ENCODE measurements at regions not wholly inside any gene's neighbourhood (a gene's known extent, or its start where the extent isn't known, plus 50 kb on each side); places are given as distances from the start of the nearest gene placed in this dataset.

DNA sequence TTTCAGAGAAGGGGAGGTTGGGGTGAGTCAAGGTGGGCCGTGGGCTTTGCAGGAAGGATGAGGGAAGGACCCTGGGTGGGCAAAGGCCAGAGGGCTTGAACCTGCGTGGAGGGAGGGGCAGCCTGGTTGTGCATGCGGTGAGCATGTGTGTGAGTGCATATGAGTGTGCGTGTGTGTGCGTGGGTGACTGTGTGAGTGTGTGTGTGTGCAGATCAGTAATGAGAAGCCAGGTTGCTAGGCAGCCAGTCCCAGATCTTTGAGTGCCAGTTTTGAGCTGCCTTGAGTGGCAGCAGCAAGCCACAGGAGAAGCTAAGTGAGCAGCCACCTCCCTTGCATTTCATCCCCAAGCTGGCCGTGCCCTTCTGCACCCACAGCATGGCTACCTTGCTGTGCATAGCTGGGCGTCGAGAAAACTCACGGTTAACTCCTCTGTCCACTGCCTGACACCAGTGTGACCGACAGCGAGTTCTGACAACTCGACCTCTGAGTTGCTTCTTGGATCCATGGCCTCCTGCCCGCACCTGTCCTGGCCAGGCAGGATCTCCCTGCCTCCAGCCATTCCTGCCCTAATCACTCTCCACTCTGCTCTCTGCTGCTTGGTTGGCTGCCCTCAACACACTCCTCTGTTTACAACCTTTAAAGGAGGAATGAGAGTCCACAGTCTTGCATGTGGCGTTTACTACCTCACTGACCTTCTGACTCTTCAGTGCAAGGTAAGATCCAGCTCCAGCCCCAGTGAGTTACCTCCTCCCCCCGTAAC lies 775.4 kb downstream of the TYW1 start:
- DNase-seq: no peak

DNA sequence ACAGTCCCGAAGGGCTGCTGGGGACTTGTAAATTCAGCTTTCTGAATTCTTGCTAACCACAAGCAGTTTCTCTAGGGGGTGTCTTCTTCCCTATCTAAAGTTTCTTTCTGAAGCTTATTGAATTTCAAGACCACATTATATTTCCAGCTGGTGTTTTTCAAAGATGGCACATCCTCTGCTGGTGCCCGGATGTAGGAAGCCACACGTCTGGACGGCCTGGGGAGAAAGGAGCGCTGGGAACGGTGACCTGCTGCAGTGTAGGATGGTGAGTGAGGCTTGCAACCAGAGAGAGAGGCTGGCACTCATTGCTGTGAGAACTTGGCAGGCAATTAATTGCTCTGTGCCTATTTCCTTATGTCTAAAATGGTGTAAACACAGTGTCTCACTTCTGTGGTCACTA lies 776.4 kb downstream of the TYW1 start:
- DNase-seq: no peak

GRCh38 chr7:67777119-67777518 lies 780.5 kb downstream of the TYW1 start:
- no peak for DNase-seq

DNA sequence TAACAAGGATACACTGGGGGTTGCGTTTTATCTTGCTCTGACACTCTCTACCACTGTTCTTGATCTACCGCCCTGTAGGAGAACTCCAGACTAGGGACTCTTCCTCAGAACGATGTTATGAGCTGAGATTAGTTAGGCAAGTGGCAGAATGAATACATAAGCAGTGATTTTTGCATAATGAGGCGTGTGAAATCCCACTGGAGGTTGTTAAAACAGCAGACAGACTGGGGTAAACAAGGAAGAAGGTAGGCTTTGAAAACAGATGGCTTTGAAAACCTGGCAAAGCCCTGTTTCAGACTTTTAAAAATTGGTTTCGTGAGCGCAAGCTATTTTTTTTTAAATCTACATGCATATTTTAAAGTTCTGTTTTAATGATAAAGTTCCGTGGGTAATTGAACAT lies 785.2 kb downstream of the TYW1 start:
- no peak for DNase-seq

GRCh38 chr7:67786021-67786420 lies 789.4 kb downstream of the TYW1 start:
- DNase-seq: no peak

GRCh38 chr7:67788669-67789068 lies 792.0 kb downstream of the TYW1 start:
- DNase-seq: no peak

- DNase-seq: no peak
Observed at GRCh38 chr7:67791918-67792317, 795.3 kb downstream of the TYW1 start.

DNA sequence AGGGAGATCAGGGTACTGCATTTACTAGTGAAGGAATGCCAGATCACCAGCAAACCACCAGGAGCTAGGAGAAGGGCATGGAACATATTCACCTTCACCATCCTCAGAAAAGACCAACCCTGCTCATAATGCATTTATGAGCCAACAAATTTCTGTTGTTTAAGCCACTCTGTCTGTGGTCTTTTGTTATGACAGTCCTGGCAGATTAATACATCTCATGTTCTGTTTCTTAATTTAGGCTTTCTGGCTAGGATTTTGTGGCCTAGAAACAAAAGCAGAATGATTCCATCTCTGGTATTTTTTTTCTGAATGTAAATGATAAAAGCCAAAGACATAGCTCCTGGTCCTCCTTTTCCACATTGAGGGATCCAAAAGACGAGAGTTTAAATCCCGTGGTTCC lies 797.9 kb downstream of the TYW1 start:
- no peak for DNase-seq

DNA sequence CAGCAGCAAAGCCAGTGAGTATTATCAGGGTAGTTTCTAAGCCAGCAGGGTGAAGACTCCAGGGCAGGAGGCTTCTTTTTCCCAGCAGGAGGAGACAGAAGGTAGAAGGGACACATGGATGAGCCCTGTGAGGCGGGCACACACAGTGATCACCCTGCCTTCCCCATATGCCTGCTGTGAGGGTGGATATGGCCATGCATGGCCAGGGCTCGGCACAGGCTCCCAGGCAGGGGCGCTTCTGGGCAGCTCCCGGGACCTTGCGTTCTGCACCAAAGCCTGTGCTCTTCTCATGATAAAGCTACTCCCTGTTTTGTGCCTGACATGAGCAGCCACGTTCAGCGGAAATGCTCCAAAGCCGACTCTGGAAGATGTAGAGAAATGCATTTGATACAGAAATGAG lies 807.2 kb downstream of the TYW1 start:
- DNase-seq: no peak

DNA sequence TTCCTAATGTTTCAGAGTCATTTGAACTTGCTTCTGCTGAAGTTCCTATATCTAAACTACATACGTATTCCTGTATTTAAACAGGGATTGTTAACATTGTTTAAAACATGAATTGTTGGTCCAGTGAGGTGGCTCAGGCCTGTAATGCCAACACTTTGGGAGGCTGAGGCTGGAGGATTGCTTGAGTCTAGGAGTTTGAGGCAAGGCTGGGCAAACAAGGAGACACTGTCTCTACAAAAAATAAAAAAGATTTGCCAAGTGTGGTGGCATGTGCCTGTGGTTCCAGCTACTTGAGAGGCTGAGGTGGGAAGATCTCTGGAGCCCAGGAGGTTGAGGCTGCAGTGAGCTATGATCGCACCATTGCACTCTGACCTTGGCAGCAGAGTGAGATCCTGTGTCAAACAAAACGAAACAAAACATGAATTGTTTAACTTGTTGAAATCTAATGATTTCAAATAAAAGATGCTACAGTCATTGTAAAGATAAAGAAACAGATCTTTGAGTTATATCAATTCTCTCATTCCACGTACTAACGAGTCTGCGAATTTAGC lies 809.4 kb downstream of the TYW1 start:
- no peak for DNase-seq

DNA sequence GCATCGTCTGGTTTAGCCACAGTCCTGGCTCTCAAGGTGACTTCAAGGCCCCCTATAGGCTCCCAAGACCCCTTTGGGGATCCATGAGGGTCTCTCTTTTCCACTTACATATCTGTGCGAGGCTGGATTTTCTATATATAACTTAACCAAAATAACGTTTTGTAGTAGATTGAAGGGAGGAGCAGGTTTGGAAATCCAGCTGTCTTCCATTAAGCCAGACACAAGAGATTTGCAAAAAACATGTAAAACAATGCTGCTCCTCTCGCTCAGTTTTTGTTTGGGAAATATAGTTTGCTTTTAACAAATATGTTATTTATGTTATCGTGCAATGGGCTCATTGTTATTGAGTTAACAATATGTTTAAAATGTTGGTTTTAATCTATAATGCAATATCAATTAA lies 811.2 kb downstream of the TYW1 start:
- no peak for DNase-seq

- no peak for DNase-seq
Observed at GRCh38 chr7:67809586-67809985, 813.0 kb downstream of the TYW1 start.

- DNase-seq: no peak
Observed at GRCh38 chr7:67813621-67814292, 817.1 kb downstream of the TYW1 start.

DNA sequence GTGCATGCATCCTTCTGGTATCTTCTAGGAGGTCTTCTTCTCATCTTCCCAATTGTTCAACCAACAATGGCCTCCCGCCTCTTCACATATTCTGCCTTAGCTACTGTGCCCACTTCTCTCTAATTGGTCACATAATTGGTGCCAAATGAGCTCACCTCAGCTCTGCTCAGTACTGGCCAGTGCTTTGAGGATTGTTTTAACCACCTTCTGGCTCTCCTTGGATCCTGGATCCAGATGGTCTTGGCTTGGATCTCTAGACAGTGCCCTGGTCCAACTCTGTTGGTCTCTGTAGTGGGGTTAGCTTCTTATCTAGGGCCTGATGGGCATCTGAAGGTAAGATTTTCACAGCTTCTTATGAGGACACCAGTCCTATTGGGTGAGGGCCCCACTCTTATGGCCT lies 820.8 kb downstream of the TYW1 start:
- DNase-seq: no peak

- DNase-seq: no peak
Observed at GRCh38 chr7:67821116-67821515, 824.5 kb downstream of the TYW1 start.

- DNase-seq: no peak
Observed at GRCh38 chr7:67823345-67823744, 826.7 kb downstream of the TYW1 start.

GRCh38 chr7:67825356-67825755 lies 828.7 kb downstream of the TYW1 start:
- no peak for DNase-seq

DNA sequence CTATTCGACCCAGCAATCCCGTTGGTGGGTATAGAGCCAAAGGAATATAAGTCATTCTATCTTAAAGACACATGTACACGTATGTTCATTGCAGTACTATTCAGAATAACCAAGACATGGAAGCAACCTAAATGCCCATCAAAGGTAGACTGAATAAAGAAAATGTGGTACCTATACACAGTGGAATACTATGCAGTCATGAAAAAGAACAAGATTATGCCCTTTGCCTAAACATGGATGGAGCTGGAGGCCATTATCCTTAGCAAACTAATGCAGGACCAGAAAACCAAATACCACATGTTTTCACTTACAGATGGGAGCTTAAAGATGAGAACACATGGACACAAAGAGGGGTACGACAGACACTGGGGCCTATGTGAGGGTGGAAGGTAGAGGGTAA lies 845.3 kb downstream of the TYW1 start:
- DNase-seq: no peak

GRCh38 chr7:67842571-67842970 lies 845.9 kb downstream of the TYW1 start:
- DNase-seq: no peak

DNA sequence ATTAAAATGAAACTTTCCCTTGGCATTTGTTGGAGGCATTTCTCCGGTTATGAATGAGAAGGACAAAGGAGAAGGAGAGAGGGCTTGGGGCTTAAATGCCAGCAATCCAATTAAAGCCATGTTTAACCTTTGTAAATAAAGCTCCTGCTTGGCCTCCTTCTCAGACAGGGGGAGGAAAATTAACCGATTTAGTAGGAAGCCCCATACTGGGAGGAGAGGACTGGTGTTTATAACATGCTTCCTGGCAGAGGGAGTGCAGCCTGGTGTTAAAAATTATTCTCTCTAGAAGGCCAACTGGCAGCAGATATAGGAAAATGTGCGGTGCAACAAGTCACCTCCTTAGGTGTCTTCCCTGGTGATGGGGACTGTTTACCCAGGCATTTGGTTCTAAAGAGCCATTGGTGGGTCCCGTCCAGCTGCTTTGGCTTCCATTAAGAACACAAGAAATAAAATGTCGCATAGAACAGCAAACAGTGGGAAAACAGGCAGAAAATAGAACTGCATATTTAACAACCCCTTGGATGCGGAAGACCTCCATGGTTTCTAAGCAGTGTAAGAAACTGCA lies 846.5 kb downstream of the TYW1 start:
- DNase-seq: no peak

- no peak for DNase-seq
Observed at GRCh38 chr7:67843615-67844014, 847.0 kb downstream of the TYW1 start.

- no peak for DNase-seq
Observed at GRCh38 chr7:67847092-67847787, 850.6 kb downstream of the TYW1 start.
